Nephron progenitor cell (in vitro differentiated cells): ENCODE measurements at regions not wholly inside any gene's neighbourhood (a gene's known extent, or its start where the extent isn't known, plus 50 kb on each side); places are given as distances from the start of the nearest gene placed in this dataset.
"Not testable (repeated sequence)": the region's sequence is repeated elsewhere in the genome, so short reads cannot be mapped to it uniquely, and the experiment has no call there.

Experiments
- DNase-seq: peaks from one replicate; pipeline ENCODE4 v3.0.0; 2021
- H3K27ac Mint-ChIP-seq: 2 replicates; pipeline ENCODE4 v1.8.0; 2021; ENCODE audit warnings: mild to moderate bottlenecking, moderate library complexity, mixed read lengths
- H3K27me3 Mint-ChIP-seq: 2 replicates; pipeline ENCODE4 v1.8.0; 2021; ENCODE audit warnings: mild to moderate bottlenecking, low read depth, mixed read lengths; ENCODE audit not compliant: poor library complexity
- H3K36me3 Mint-ChIP-seq: 2 replicates; pipeline ENCODE4 v1.8.0; 2021; ENCODE audit warnings: low read depth, mixed read lengths
- H3K4me1 Mint-ChIP-seq: 2 replicates; pipeline ENCODE4 v1.8.0; 2021; ENCODE audit warnings: mixed read lengths
- H3K4me3 Mint-ChIP-seq: 2 replicates; pipeline ENCODE4 v1.8.0; 2021; ENCODE audit warnings: mild to moderate bottlenecking, moderate library complexity, mixed read lengths
- H3K9me3 Mint-ChIP-seq: 2 replicates; pipeline ENCODE4 v1.8.0; 2021; ENCODE audit warnings: mild to moderate bottlenecking, moderate library complexity, mixed read lengths
- TF ChIP-seq, protein P1 (sequence below): fragments of 200-600 bp; sonication (generic); IDR thresholded peaks from 2 replicates; pipeline ENCODE4 v1.5.0; 2021; ENCODE audit warnings: antibody characterized with exemption

GRCh38 chr10:38969553-38969952 lies 875.4 kb downstream of the ZNF37A start:
- not testable (repeated sequence) for H3K27ac Mint-ChIP-seq, H3K36me3 Mint-ChIP-seq, H3K27me3 Mint-ChIP-seq, DNase-seq, H3K4me1 Mint-ChIP-seq, H3K4me3 Mint-ChIP-seq
- H3K9me3 Mint-ChIP-seq = peaks cover 40% of the 10 kb centered on the region

DNA sequence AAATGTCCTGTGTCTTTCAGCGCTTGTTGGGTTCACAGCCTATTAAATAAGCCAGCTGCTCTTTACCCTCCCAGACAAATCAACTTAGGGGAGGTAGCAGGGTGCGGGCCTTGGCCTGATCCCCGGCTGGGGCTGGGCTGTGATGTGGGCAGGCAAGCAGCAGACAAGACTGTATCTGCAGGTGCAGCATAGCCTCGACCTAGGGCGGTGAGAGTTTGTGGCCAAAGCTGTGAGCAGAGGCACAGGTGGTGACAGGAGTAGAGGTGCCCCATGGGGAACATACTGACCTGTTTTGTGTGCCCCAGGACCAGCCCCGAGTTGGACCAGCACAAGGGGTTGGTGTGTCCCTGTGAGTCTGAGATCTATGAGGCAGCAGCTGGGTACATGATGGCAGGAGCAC lies 885.4 kb downstream of the ZNF37A start:
- Mint-ChIP-seq H3K4me3 (no peak overlapping the region), H3K36me3 (no peaks in the 10 kb centered on the region), H3K27me3 (no peaks in the 10 kb centered on the region), H3K27ac (no peak overlapping the region), H3K4me1 (no peaks in the 10 kb centered on the region), H3K9me3 (peaks cover 63% of the 10 kb centered on the region)
- DNase-seq = no peak
- TF ChIP-seq, protein P1, sequence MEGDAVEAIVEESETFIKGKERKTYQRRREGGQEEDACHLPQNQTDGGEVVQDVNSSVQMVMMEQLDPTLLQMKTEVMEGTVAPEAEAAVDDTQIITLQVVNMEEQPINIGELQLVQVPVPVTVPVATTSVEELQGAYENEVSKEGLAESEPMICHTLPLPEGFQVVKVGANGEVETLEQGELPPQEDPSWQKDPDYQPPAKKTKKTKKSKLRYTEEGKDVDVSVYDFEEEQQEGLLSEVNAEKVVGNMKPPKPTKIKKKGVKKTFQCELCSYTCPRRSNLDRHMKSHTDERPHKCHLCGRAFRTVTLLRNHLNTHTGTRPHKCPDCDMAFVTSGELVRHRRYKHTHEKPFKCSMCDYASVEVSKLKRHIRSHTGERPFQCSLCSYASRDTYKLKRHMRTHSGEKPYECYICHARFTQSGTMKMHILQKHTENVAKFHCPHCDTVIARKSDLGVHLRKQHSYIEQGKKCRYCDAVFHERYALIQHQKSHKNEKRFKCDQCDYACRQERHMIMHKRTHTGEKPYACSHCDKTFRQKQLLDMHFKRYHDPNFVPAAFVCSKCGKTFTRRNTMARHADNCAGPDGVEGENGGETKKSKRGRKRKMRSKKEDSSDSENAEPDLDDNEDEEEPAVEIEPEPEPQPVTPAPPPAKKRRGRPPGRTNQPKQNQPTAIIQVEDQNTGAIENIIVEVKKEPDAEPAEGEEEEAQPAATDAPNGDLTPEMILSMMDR = no peak
